ENCODE measurements at regions not wholly inside any gene's neighbourhood (a gene's known extent, or its start where the extent isn't known, plus 50 kb on each side); places are given as distances from the start of the nearest gene placed in this dataset.
"Not testable (repeated sequence)": the region's sequence is repeated elsewhere in the genome, so short reads cannot be mapped to it uniquely, and the experiment has no call there.

GRCh38 chr6:50899306-50899870, 80.7 kb downstream of the TFAP2B start:
- no peak overlapping the region for H3K27ac ChIP-seq (ENCODE audit: low read length)
- no peak overlapping the region for H3K4me3 ChIP-seq (ENCODE audit: low read length)
- H3K4me1 ChIP-seq (ENCODE audit: control insufficient read depth, insufficient read depth, low read length), result no peaks in the 10 kb centered on the region
- no peaks in the 10 kb centered on the region for H3K9me3 ChIP-seq (ENCODE audit: control insufficient read depth, insufficient read depth, low read length)
- no peak for DNase-seq (ENCODE audit: low read depth, low spot score)
- H3K36me3 ChIP-seq (ENCODE audit: control insufficient read depth, insufficient read depth, low read length), result no peaks in the 10 kb centered on the region
- no peaks in the 10 kb centered on the region for H3K27me3 ChIP-seq (ENCODE audit: control insufficient read depth, insufficient read depth, low read length)
- no CpG with 5 or more reads among the region's 2 CpGs for WGBS (ENCODE audit: insufficient coverage, insufficient read length)

GRCh38 chr6:50902260-50902659, 83.6 kb downstream of the TFAP2B start:
- H3K27ac ChIP-seq (ENCODE audit: low read length), result no peak overlapping the region
- DNase-seq (ENCODE audit: low read depth, low spot score), result no peak
- no peaks in the 10 kb centered on the region for H3K36me3 ChIP-seq (ENCODE audit: control insufficient read depth, insufficient read depth, low read length)
- no peaks in the 10 kb centered on the region for H3K27me3 ChIP-seq (ENCODE audit: control insufficient read depth, insufficient read depth, low read length)
- no peak overlapping the region for H3K4me3 ChIP-seq (ENCODE audit: low read length)
- H3K9me3 ChIP-seq (ENCODE audit: control insufficient read depth, insufficient read depth, low read length), result no peaks in the 10 kb centered on the region
- no peaks in the 10 kb centered on the region for H3K4me1 ChIP-seq (ENCODE audit: control insufficient read depth, insufficient read depth, low read length)

- no CpG with 5 or more reads among the region's 5 CpGs for WGBS (ENCODE audit: insufficient coverage, insufficient read length)
- no peaks in the 10 kb centered on the region for H3K27me3 ChIP-seq (ENCODE audit: control insufficient read depth, insufficient read depth, low read length)
- H3K9me3 ChIP-seq (ENCODE audit: control insufficient read depth, insufficient read depth, low read length), result no peaks in the 10 kb centered on the region
- no peak for DNase-seq (ENCODE audit: low read depth, low spot score)
- H3K27ac ChIP-seq (ENCODE audit: low read length), result no peak overlapping the region
- H3K36me3 ChIP-seq (ENCODE audit: control insufficient read depth, insufficient read depth, low read length), result no peaks in the 10 kb centered on the region
- H3K4me3 ChIP-seq (ENCODE audit: low read length), result no peak overlapping the region
- H3K4me1 ChIP-seq (ENCODE audit: control insufficient read depth, insufficient read depth, low read length), result no peaks in the 10 kb centered on the region
Observed at GRCh38 chr6:50905297-50905696, 86.6 kb downstream of the TFAP2B start.

- Histone ChIP-seq H3K9me3 (ENCODE audit: control insufficient read depth, insufficient read depth, low read length) (no peaks in the 10 kb centered on the region), H3K4me1 (ENCODE audit: control insufficient read depth, insufficient read depth, low read length) (no peaks in the 10 kb centered on the region), H3K27me3 (ENCODE audit: control insufficient read depth, insufficient read depth, low read length) (no peaks in the 10 kb centered on the region), H3K36me3 (ENCODE audit: control insufficient read depth, insufficient read depth, low read length) (no peaks in the 10 kb centered on the region), H3K4me3 (ENCODE audit: low read length) (no peak overlapping the region), H3K27ac (ENCODE audit: low read length) (no peak overlapping the region)
- no peak for DNase-seq (ENCODE audit: low read depth, low spot score)
Observed at GRCh38 chr6:50907565-50907964, 88.9 kb downstream of the TFAP2B start.

- no CpG with 5 or more reads among the region's 20 CpGs for WGBS (ENCODE audit: insufficient coverage, insufficient read length)
- Histone ChIP-seq H3K4me3 (ENCODE audit: low read length) (no peak overlapping the region), H3K4me1 (ENCODE audit: control insufficient read depth, insufficient read depth, low read length) (no peaks in the 10 kb centered on the region), H3K9me3 (ENCODE audit: control insufficient read depth, insufficient read depth, low read length) (no peaks in the 10 kb centered on the region), H3K27ac (ENCODE audit: low read length) (no peak overlapping the region), H3K27me3 (ENCODE audit: control insufficient read depth, insufficient read depth, low read length) (no peaks in the 10 kb centered on the region), H3K36me3 (ENCODE audit: control insufficient read depth, insufficient read depth, low read length) (no peaks in the 10 kb centered on the region)
- no peak for DNase-seq (ENCODE audit: low read depth, low spot score)
Observed at GRCh38 chr6:50913105-50913770, 94.6 kb downstream of the TFAP2B start.

GRCh38 chr6:50921378-50921777, 102.7 kb downstream of the TFAP2B start:
- not testable (repeated sequence) for H3K4me3 ChIP-seq (ENCODE audit: low read length); H3K27me3 ChIP-seq (ENCODE audit: control insufficient read depth, insufficient read depth, low read length); H3K9me3 ChIP-seq (ENCODE audit: control insufficient read depth, insufficient read depth, low read length); H3K36me3 ChIP-seq (ENCODE audit: control insufficient read depth, insufficient read depth, low read length); DNase-seq (ENCODE audit: low read depth, low spot score); H3K27ac ChIP-seq (ENCODE audit: low read length); H3K4me1 ChIP-seq (ENCODE audit: control insufficient read depth, insufficient read depth, low read length)
- WGBS (ENCODE audit: insufficient coverage, insufficient read length), result no CpG with 5 or more reads among the region's 7 CpGs

GRCh38 chr6:50921968-50922367, 103.3 kb downstream of the TFAP2B start:
- Histone ChIP-seq H3K9me3 (ENCODE audit: control insufficient read depth, insufficient read depth, low read length) (no peaks in the 10 kb centered on the region), H3K4me3 (ENCODE audit: low read length) (no peak overlapping the region), H3K36me3 (ENCODE audit: control insufficient read depth, insufficient read depth, low read length) (no peaks in the 10 kb centered on the region), H3K27ac (ENCODE audit: low read length) (no peak overlapping the region), H3K4me1 (ENCODE audit: control insufficient read depth, insufficient read depth, low read length) (no peaks in the 10 kb centered on the region; the same call in 1 of the 2 replicates), H3K27me3 (ENCODE audit: control insufficient read depth, insufficient read depth, low read length) (no peaks in the 10 kb centered on the region)
- no peak for DNase-seq (ENCODE audit: low read depth, low spot score)
- WGBS (ENCODE audit: insufficient coverage, insufficient read length), result no CpG with 5 or more reads among the region's 4 CpGs

GRCh38 chr6:50922579-50923525, 104.2 kb downstream of the TFAP2B start:
- Histone ChIP-seq H3K4me3 (ENCODE audit: low read length) (no peak overlapping the region), H3K36me3 (ENCODE audit: control insufficient read depth, insufficient read depth, low read length) (no peaks in the 10 kb centered on the region)
- WGBS (ENCODE audit: insufficient coverage, insufficient read length), result no CpG with 5 or more reads among the region's 1 CpG

GRCh38 chr6:50924758-50925157, 106.1 kb downstream of the TFAP2B start:
- no CpG with 5 or more reads among the region's 3 CpGs for WGBS (ENCODE audit: insufficient coverage, insufficient read length)
- no peaks in the 10 kb centered on the region for H3K36me3 ChIP-seq (ENCODE audit: control insufficient read depth, insufficient read depth, low read length)
- no peak for DNase-seq (ENCODE audit: low read depth, low spot score)
- no peak overlapping the region for H3K4me3 ChIP-seq (ENCODE audit: low read length)
- no peak overlapping the region for H3K27ac ChIP-seq (ENCODE audit: low read length)
- no peaks in the 10 kb centered on the region for H3K27me3 ChIP-seq (ENCODE audit: control insufficient read depth, insufficient read depth, low read length)
- H3K4me1 ChIP-seq (ENCODE audit: control insufficient read depth, insufficient read depth, low read length), result no peaks in the 10 kb centered on the region; the same call in 1 of the 2 replicates
- H3K9me3 ChIP-seq (ENCODE audit: control insufficient read depth, insufficient read depth, low read length), result no peaks in the 10 kb centered on the region

More at GRCh38 chr6:50922579-50923525, 104.2 kb downstream of the TFAP2B start:
- no peaks in the 10 kb centered on the region for H3K9me3 ChIP-seq (ENCODE audit: control insufficient read depth, insufficient read depth, low read length)
- no peak for DNase-seq (ENCODE audit: low read depth, low spot score)
- H3K27ac ChIP-seq (ENCODE audit: low read length), result no peak overlapping the region
- no peaks in the 10 kb centered on the region; the same call in 1 of the 2 replicates for H3K4me1 ChIP-seq (ENCODE audit: control insufficient read depth, insufficient read depth, low read length)
- H3K27me3 ChIP-seq (ENCODE audit: control insufficient read depth, insufficient read depth, low read length), result no peaks in the 10 kb centered on the region

- DNase-seq (ENCODE audit: low read depth, low spot score), result no peak
- Histone ChIP-seq H3K4me3 (ENCODE audit: low read length) (no peak overlapping the region), H3K27ac (ENCODE audit: low read length) (no peak overlapping the region), H3K27me3 (ENCODE audit: control insufficient read depth, insufficient read depth, low read length) (no peaks in the 10 kb centered on the region), H3K4me1 (ENCODE audit: control insufficient read depth, insufficient read depth, low read length) (no peaks in the 10 kb centered on the region; the same call in 1 of the 2 replicates), H3K9me3 (ENCODE audit: control insufficient read depth, insufficient read depth, low read length) (no peaks in the 10 kb centered on the region), H3K36me3 (ENCODE audit: control insufficient read depth, insufficient read depth, low read length) (no peaks in the 10 kb centered on the region)
Observed at GRCh38 chr6:50925548-50925947, 106.9 kb downstream of the TFAP2B start.

Data from iPS DF 6.9 (cell line).